Smooth muscle cell (in vitro differentiated cells): ENCODE measurements at regions not wholly inside any gene's neighbourhood (a gene's known extent, or its start where the extent isn't known, plus 50 kb on each side); places are given as distances from the start of the nearest gene placed in this dataset.

Experiments
- DNase-seq: peaks from one replicate; lab custom pipeline; 2025; ENCODE audit not compliant: unreplicated experiment; lab: John Stamatoyannopoulos, UW
- H2AFZ ChIP-seq: fragments of 200-600 bp; sonication (generic); 2 replicates; pipeline ENCODE4 v1.6.0; 2016; ENCODE audit warnings: antibody characterized with exemption, low read depth, mild to moderate bottlenecking
- H3F3A ChIP-seq: fragments of 200-600 bp; sonication (generic); 2 replicates; pipeline ENCODE4 v1.6.0; 2017; ENCODE audit warnings: antibody characterized with exemption, low read depth
- H3K27ac ChIP-seq: fragments of 200-600 bp; sonication (generic); 2 replicates; pipeline ENCODE4 v1.5.1; 2016; ENCODE audit warnings: low read depth, mild to moderate bottlenecking
- H3K27me3 ChIP-seq: fragments of 200-600 bp; sonication (generic); 2 replicates; pipeline ENCODE4 v1.6.1; 2016; ENCODE audit warnings: low read depth, mild to moderate bottlenecking
- H3K36me3 ChIP-seq: fragments of 200-600 bp; sonication (generic); 2 replicates; pipeline ENCODE4 v1.5.1; 2016; ENCODE audit warnings: low read depth
- H3K4me1 ChIP-seq: fragments of 200-600 bp; sonication (generic); 2 replicates; pipeline ENCODE4 v1.5.1; 2016; ENCODE audit warnings: low read depth
- H3K4me2 ChIP-seq: fragments of 200-600 bp; sonication (generic); 2 replicates; pipeline ENCODE4 v1.6.0; 2016; ENCODE audit warnings: mild to moderate bottlenecking
- H3K4me3 ChIP-seq: fragments of 200-600 bp; sonication (generic); 2 replicates; pipeline ENCODE4 v1.5.1; 2016; ENCODE audit warnings: mild to moderate bottlenecking
- H3K79me2 ChIP-seq: fragments of 200-600 bp; sonication (generic); 2 replicates; pipeline ENCODE4 v1.6.0; 2016; ENCODE audit warnings: low read depth, mild to moderate bottlenecking
- H3K9ac ChIP-seq: fragments of 200-600 bp; sonication (generic); 2 replicates; pipeline ENCODE4 v1.6.0; 2016; ENCODE audit warnings: low read depth
- H3K9me3 ChIP-seq: fragments of 200-600 bp; sonication (generic); replicated peaks from 2 replicates; pipeline ENCODE4 v1.5.1; 2016; ENCODE audit warnings: low read depth
- H4K20me1 ChIP-seq: fragments of 200-600 bp; sonication (generic); 2 replicates; pipeline ENCODE4 v1.6.0; 2016; ENCODE audit warnings: low read depth
- WGBS: methylation state at CpG from one replicate; pipeline ENCODE4 v1.1.7; 2016; ENCODE audit warnings: low lambda C conversion rate; 5-methylcytosine and 5-hydroxymethylcytosine counted together
- TF ChIP-seq, protein P1 (sequence below): fragments of 200-600 bp; sonication (generic); IDR thresholded peaks from 2 replicates; pipeline ENCODE4 v1.5.1; 2017; ENCODE audit warnings: borderline replicate concordance, mild to moderate bottlenecking, antibody characterized with exemption; ENCODE audit not compliant: insufficient read depth, poor library complexity, severe bottlenecking

DNA sequence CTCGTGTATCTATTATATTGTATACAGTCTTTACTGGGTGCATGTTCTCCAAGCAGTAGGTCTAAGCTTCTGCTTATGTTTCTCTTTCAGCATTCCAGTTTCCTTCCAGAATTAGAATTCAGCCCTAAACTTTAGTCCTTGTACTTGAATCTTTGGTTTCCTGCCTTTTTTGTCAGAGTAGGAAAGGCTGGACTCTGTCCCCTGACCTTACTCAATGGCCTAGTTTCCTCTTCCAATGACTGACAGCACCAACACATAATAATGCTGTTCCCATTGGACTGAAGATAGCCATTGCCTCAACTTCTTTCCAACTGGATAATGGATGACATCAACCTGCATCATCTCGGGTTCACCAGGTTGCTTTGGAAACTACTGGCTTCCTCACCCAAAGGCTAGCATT lies 217.0 kb downstream of the FIGN start:
- no peak overlapping the region for H3K4me2 ChIP-seq
- H3K9me3 ChIP-seq: peaks cover 2% of the 10 kb centered on the region
- WGBS: 88% methylated on average over 2 of the region's 2 CpGs
- H4K20me1 ChIP-seq: no peaks in the 10 kb centered on the region
- no peak overlapping the region for H3K9ac ChIP-seq
- TF ChIP-seq, protein P1, sequence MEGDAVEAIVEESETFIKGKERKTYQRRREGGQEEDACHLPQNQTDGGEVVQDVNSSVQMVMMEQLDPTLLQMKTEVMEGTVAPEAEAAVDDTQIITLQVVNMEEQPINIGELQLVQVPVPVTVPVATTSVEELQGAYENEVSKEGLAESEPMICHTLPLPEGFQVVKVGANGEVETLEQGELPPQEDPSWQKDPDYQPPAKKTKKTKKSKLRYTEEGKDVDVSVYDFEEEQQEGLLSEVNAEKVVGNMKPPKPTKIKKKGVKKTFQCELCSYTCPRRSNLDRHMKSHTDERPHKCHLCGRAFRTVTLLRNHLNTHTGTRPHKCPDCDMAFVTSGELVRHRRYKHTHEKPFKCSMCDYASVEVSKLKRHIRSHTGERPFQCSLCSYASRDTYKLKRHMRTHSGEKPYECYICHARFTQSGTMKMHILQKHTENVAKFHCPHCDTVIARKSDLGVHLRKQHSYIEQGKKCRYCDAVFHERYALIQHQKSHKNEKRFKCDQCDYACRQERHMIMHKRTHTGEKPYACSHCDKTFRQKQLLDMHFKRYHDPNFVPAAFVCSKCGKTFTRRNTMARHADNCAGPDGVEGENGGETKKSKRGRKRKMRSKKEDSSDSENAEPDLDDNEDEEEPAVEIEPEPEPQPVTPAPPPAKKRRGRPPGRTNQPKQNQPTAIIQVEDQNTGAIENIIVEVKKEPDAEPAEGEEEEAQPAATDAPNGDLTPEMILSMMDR: no peak
- no peaks in the 10 kb centered on the region for H3K27me3 ChIP-seq
- H3F3A ChIP-seq: no peaks in the 10 kb centered on the region
- H3K36me3 ChIP-seq: no peaks in the 10 kb centered on the region
- H3K27ac ChIP-seq: no peak overlapping the region
- DNase-seq: no peak
- no peak overlapping the region for H3K4me3 ChIP-seq
- H3K4me1 ChIP-seq: no peaks in the 10 kb centered on the region
- H2AFZ ChIP-seq: no peak overlapping the region
- H3K79me2 ChIP-seq: no peaks in the 10 kb centered on the region

- no peaks in the 10 kb centered on the region for H3K4me1 ChIP-seq
- no peaks in the 10 kb centered on the region for H3F3A ChIP-seq
- H2AFZ ChIP-seq: no peak overlapping the region
- H3K4me2 ChIP-seq: no peak overlapping the region
- no peak overlapping the region for H3K27ac ChIP-seq
- H3K4me3 ChIP-seq: no peak overlapping the region
- no peak for DNase-seq
- no peaks in the 10 kb centered on the region for H3K9me3 ChIP-seq
- H3K9ac ChIP-seq: no peak overlapping the region
- no peaks in the 10 kb centered on the region for H3K27me3 ChIP-seq
- no peaks in the 10 kb centered on the region for H3K36me3 ChIP-seq
- TF ChIP-seq, protein P1: no peak
- H3K79me2 ChIP-seq: no peaks in the 10 kb centered on the region
- no peaks in the 10 kb centered on the region for H4K20me1 ChIP-seq
These were observed 220.0 kb downstream of the FIGN start for GRCh38 chr2:163515836-163516235.

GRCh38 chr2:163505281-163505680 lies 230.5 kb downstream of the FIGN start:
- no peak overlapping the region for H3K9ac ChIP-seq
- 89% methylated on average over 3 of the region's 3 CpGs for WGBS
- no peak overlapping the region for H3K4me2 ChIP-seq

More at GRCh38 chr2:163505281-163505680, 230.5 kb downstream of the FIGN start:
- Histone ChIP-seq H3K27me3 (no peaks in the 10 kb centered on the region), H3K9me3 (no peaks in the 10 kb centered on the region), H3K79me2 (no peaks in the 10 kb centered on the region), H3F3A (no peaks in the 10 kb centered on the region), H3K27ac (no peak overlapping the region), H3K36me3 (no peaks in the 10 kb centered on the region), H2AFZ (no peak overlapping the region), H3K4me1 (no peaks in the 10 kb centered on the region), H4K20me1 (no peaks in the 10 kb centered on the region), H3K4me3 (no peak overlapping the region)
- no peak for DNase-seq
- TF ChIP-seq, protein P1: no peak
